C4-2B (cell line): ENCODE measurements at regions not wholly inside any gene's neighbourhood (a gene's known extent, or its start where the extent isn't known, plus 50 kb on each side); places are given as distances from the start of the nearest gene placed in this dataset.
"Not testable (repeated sequence)": the region's sequence is repeated elsewhere in the genome, so short reads cannot be mapped to it uniquely, and the experiment has no call there.

Experiments
- H3K27ac ChIP-seq: fragments of 450-650 bp; 2 replicates; pipeline ENCODE4 v1.5.1; 2017
- ZFX ChIP-seq: fragments of 450-650 bp; IDR thresholded peaks from 2 replicates; pipeline ENCODE4 v1.6.1; 2017
- TF ChIP-seq, protein P1 (sequence below): fragments of 450-650 bp; conservative IDR thresholded peaks from 2 replicates; pipeline ENCODE4 v1.5.1; 2017; ENCODE audit warnings: mild to moderate bottlenecking

DNA sequence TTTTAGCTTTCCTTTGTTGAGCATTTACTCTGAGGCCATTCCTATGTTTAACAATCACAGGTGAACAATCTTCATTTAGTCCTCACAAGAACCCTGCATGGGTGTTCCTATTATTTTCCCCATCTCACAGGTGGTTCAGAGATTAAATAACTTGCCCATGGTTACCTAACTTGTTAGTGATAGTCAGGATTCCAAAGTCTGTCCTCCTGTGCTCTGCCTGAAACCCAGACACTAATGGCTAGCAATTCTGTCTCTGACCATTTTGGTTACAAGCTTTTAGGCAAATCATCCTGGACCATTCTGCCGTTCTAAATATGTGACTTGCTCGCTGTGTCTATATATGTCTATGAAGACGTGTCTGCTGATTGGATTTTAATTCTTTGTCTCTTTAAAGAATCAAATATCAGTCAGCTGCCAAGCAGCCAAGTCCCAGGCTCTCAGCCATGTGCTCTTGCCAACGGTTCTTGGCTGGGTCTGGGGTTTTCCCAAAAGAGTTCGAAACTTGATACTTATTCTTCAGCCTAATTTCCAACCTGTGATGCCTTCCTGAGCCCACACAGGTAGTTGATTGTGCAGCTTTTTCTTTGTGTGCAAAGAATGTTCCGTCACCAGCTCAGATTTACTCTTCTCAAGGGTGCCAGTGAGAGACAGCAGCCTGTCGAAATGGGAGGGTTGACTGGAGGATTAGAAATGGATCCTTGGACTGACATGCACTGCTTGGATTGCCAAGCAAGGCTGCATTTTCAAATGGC lies 121.7 kb downstream of the NREP start:
- TF ChIP-seq, protein P1, sequence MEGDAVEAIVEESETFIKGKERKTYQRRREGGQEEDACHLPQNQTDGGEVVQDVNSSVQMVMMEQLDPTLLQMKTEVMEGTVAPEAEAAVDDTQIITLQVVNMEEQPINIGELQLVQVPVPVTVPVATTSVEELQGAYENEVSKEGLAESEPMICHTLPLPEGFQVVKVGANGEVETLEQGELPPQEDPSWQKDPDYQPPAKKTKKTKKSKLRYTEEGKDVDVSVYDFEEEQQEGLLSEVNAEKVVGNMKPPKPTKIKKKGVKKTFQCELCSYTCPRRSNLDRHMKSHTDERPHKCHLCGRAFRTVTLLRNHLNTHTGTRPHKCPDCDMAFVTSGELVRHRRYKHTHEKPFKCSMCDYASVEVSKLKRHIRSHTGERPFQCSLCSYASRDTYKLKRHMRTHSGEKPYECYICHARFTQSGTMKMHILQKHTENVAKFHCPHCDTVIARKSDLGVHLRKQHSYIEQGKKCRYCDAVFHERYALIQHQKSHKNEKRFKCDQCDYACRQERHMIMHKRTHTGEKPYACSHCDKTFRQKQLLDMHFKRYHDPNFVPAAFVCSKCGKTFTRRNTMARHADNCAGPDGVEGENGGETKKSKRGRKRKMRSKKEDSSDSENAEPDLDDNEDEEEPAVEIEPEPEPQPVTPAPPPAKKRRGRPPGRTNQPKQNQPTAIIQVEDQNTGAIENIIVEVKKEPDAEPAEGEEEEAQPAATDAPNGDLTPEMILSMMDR: no peak
- TF ChIP-seq ZFX: no peak
- H3K27ac ChIP-seq: no peak overlapping the region

DNA sequence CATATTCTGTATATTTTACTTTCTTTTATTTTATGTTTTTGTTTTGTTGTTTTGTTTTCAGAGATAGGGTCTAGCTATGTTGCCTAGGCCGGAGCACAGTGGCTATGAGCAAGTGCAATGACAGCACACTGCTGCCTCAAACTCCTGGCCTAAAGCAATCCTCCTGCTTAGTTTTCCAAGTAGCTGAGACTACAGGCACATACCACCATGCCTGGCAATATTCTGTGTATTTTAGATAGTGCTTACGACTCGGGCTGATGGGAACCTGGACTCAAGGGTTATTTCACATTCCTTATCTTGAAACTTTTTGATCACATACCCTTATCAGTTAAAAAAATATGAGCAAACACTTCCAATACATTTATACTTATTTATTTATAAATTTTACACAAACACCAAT lies 119.0 kb upstream of the STARD4 start:
- TF ChIP-seq, protein P1: no peak
- no peak for TF ChIP-seq ZFX

DNA sequence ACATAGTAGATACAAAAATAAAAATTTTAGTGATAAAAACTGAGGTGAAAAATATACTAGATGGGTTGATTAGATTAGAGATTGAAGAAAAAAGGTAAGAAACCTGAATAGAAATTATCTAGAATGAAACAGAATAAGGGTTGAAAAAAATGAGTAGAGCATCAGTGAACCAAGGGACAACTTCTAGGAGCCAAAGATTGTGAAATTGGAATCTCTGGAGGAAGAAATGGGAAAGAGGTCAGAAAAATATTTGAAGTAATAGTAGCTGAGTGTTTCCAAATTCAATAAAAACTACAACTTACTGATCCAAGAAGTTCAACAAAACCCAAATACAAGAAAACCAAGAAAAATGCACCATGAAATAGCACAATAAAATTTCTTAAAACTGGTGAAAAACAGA lies 116.6 kb upstream of the STARD4 start:
- no peak overlapping the region for H3K27ac ChIP-seq
- TF ChIP-seq ZFX: no peak
- TF ChIP-seq, protein P1: no peak

More for the DNA sequence above, 119.0 kb upstream of the STARD4 start:
- no peak overlapping the region for H3K27ac ChIP-seq

DNA sequence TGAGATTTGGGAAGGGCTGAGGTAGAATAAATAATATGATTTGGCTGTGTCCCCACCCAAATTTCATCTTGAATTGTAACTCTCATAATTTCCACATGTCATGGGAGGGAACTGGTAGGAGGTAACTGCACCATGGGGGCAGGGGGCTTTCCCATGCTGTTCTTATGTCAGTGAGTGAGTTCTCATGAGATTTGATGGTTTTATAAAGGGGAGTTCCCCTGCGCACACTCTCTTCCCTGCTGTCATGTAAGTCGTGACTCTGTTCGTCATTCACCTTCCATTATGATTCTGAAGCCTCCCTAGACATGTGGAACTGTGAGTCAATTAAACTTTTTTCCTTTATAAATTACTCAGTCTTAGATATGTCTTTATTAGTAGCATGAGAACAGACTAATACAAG lies 115.5 kb upstream of the STARD4 start:
- TF ChIP-seq ZFX: no peak
- TF ChIP-seq, protein P1: no peak
- H3K27ac ChIP-seq: no peak overlapping the region

DNA sequence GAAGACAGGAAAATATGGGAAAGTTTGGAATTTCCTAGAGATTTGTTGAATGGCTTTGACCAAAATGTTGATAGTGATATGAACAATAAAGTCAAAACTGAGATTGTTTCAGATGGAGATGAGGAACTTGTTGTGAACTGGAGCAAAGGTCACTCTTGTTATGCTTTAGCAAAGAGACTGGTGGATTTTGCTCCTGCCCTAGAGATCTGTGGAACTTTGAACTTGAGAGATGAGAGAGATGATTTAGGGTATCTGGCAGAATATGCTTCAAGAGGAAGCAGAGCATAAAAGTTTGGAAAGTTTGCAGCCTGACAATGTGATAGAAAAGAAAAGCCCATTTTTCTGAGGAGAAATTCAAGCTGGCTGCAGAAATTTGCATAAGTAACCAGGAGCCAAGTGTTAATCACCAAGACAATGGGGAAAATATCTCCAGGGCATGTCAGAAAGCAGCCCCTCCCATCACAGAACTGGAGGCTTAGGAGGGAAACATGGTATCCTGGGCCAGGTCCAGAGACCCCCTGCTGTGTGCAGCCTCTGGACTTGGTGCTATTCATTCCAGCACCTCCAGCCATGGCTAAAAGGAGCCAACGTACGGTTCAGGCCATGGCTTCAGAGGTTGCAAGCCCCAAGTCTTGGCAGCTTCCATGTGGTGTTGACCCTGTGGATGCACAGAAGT lies 114.3 kb upstream of the STARD4 start:
- TF ChIP-seq, protein P1: no peak
- no peak for TF ChIP-seq ZFX
- H3K27ac ChIP-seq: no peak overlapping the region

DNA sequence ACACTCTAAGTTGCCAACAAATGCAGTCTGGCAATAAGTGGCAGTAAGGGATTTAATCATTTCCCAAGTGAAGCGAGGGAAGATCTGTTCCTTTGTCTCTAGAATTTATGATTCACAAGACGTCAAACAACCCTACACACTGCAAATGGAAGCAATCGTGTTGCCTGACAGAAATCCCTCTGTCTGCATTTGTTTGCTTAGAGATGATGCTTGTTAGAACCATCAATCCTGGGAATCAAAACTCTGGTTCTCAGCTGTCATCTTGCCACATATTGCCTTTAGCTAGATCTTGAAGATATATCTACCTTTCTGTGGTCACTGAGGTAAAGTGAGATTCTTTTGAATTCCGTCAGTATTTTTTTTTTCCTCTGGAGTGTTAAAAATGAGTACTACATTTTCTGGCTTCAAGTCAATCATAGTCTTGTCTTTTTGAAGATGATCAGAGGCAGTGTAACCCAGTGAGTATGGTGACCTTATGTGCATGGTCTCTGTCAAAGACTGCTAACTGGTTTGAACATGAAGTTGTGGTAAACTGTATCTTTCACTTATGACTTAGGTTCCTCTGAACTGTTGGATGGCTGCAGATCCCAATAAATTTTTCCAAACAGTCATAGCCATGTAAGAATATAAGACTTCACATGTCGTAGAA lies 106.4 kb upstream of the STARD4 start:
- H3K27ac ChIP-seq: no peak overlapping the region
- TF ChIP-seq, protein P1: no peak
- no peak for TF ChIP-seq ZFX

DNA sequence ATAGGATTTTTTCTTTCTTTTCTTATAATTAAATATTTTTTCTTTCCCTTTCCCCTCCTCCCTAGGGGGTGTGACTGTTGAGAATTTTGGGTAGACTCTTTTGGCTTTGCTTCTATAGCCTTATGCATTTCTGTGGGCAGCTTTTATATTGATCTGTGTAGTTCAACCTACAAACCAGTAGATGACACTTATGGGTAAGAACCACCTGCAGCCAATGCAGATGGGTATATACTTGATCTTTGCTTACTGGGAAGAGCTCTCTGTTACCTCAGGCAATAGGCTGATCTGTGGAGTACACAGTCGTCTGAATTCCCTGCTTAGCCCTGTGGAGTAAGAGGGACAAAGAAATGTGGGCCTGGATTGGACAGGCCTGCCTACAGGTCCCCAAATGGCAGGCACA lies 102.7 kb upstream of the STARD4 start:
- TF ChIP-seq, protein P1: no peak
- no peak for TF ChIP-seq ZFX
- H3K27ac ChIP-seq: no peak overlapping the region

DNA sequence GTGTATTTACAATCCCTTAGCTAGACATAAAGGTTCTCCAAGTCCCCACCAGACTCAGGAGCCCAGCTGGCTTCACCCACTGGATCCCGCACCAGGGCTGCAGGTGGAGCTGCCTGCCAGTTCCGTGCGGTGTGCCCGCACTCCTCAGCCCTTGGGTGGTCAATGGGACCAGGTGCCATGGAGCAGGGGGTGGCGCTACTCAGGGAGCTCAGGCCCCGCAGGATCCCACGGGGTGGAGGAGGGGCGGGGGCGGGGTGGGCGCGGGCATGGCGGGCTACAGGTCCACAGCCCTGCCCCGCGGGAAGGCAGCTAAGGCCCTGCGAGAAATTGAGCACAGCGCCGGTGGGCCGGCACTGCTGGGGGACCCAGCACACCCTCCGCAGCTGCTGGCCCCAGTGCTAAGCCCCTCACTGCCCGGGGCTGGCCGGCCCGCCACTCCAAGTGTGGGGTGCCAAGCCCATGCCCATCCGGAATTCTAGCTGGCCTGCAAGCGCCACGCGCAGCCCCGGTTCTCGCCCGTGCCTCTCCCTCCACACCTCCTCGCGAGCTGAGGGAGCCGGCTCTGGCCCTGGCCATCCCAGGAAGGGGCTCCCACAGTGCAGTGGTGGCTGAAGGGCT lies 99.8 kb upstream of the STARD4 start:
- not testable (repeated sequence) for H3K27ac ChIP-seq
